ENCODE measurements at regions not wholly inside any gene's neighbourhood (a gene's known extent, or its start where the extent isn't known, plus 50 kb on each side); places are given as distances from the start of the nearest gene placed in this dataset.

GRCh38 chr1:208465786-208466590 lies 221.8 kb upstream of the PLXNA2 start:
- H3K27ac ChIP-seq, result no peak overlapping the region
- TF ChIP-seq CTCF (conservative IDR thresholded peaks at IDR 0.05), result no peak

GRCh38 chr1:208467151-208467780 lies 223.1 kb upstream of the PLXNA2 start:
- H3K27ac ChIP-seq, result no peak overlapping the region
- no peak for TF ChIP-seq CTCF (conservative IDR thresholded peaks at IDR 0.05)

- TF ChIP-seq CTCF (conservative IDR thresholded peaks at IDR 0.05), result no peak
- no peak overlapping the region for H3K27ac ChIP-seq
Observed at GRCh38 chr1:208475449-208475848, 231.3 kb upstream of the PLXNA2 start.

- no peak for TF ChIP-seq CTCF (conservative IDR thresholded peaks at IDR 0.05)
- H3K27ac ChIP-seq, result peak overlapping the region; percentile 27
Observed at GRCh38 chr1:208475951-208476845, 232.0 kb upstream of the PLXNA2 start.

- TF ChIP-seq CTCF (conservative IDR thresholded peaks at IDR 0.05), result no peak
- H3K27ac ChIP-seq, result peak overlapping the region; percentile 27
Observed at GRCh38 chr1:208476846-208477170, 232.6 kb upstream of the PLXNA2 start.

GRCh38 chr1:208479435-208479834 lies 235.3 kb upstream of the PLXNA2 start:
- H3K27ac ChIP-seq, result no peak overlapping the region
- no peak for TF ChIP-seq CTCF (conservative IDR thresholded peaks at IDR 0.05)

- H3K27ac ChIP-seq, result no peak overlapping the region
- no peak for TF ChIP-seq CTCF (conservative IDR thresholded peaks at IDR 0.05)
Observed at GRCh38 chr1:208485512-208485911, 241.3 kb upstream of the PLXNA2 start.
